ENCODE measurements at regions not wholly inside any gene's neighbourhood (a gene's known extent, or its start where the extent isn't known, plus 50 kb on each side); places are given as distances from the start of the nearest gene placed in this dataset.

DNA sequence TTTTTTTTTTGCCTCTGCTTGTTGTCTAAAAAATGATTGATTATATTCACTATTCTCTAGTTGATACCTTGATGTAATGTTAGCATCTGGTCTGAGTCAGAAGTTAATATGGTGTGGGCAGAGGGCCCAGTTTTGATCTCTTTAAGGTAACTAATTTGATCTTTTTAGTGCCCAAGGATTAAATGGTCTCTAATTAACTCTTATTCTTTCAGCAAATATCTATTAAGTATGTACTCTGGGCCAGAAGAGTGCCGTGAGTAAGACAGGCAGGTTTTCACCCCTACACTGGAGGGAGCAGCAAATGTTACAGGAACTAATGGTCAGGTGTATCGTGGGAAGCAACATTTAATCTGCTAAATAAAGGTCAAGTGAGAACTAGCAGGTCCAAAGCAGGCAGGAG, 144.6 kb upstream of the COL1A2 start (continued):
- TF ChIP-seq ESRRG (CRISPR knock-in tag; IDR thresholded peaks at IDR 0.05) (no peak), BACH2 (CRISPR knock-in tag; IDR thresholded peaks at IDR 0.05; ENCODE audit: borderline replicate concordance) (no peak), OSR1 (CRISPR knock-in tag; IDR thresholded peaks at IDR 0.05) (no peak), SNAI2 (CRISPR knock-in tag; IDR thresholded peaks at IDR 0.05) (peak; percentile 84; the same call in 1 of the 2 replicates)
- TF ChIP-seq, protein P1, sequence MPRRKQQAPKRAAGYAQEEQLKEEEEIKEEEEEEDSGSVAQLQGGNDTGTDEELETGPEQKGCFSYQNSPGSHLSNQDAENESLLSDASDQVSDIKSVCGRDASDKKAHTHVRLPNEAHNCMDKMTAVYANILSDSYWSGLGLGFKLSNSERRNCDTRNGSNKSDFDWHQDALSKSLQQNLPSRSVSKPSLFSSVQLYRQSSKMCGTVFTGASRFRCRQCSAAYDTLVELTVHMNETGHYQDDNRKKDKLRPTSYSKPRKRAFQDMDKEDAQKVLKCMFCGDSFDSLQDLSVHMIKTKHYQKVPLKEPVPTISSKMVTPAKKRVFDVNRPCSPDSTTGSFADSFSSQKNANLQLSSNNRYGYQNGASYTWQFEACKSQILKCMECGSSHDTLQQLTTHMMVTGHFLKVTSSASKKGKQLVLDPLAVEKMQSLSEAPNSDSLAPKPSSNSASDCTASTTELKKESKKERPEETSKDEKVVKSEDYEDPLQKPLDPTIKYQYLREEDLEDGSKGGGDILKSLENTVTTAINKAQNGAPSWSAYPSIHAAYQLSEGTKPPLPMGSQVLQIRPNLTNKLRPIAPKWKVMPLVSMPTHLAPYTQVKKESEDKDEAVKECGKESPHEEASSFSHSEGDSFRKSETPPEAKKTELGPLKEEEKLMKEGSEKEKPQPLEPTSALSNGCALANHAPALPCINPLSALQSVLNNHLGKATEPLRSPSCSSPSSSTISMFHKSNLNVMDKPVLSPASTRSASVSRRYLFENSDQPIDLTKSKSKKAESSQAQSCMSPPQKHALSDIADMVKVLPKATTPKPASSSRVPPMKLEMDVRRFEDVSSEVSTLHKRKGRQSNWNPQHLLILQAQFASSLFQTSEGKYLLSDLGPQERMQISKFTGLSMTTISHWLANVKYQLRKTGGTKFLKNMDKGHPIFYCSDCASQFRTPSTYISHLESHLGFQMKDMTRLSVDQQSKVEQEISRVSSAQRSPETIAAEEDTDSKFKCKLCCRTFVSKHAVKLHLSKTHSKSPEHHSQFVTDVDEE (CRISPR knock-in tag; IDR thresholded peaks at IDR 0.05), result peak; percentile 86

DNA sequence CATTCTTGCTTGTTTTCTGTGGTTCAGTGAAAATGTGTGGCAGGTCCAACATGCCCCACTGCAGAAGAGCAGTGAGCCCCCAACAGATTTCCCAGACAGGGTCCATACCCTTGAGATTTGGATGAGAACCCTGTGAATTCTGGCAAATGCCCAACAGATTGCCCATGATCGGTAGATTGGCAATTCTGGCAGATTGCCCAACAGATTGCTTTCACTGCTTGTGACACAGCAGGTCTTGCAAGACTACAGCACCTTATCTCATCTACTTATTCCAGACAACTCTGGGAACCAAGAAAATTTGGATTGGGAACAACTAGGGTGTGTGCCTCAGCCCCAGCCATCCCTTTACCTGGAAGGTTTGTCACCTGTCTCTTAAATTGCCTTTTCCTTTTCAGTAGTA, 143.7 kb upstream of the COL1A2 start:
- peak; percentile 12; the same call in 1 of the 3 replicates for ATAC-seq
- TF ChIP-seq, protein P2, sequence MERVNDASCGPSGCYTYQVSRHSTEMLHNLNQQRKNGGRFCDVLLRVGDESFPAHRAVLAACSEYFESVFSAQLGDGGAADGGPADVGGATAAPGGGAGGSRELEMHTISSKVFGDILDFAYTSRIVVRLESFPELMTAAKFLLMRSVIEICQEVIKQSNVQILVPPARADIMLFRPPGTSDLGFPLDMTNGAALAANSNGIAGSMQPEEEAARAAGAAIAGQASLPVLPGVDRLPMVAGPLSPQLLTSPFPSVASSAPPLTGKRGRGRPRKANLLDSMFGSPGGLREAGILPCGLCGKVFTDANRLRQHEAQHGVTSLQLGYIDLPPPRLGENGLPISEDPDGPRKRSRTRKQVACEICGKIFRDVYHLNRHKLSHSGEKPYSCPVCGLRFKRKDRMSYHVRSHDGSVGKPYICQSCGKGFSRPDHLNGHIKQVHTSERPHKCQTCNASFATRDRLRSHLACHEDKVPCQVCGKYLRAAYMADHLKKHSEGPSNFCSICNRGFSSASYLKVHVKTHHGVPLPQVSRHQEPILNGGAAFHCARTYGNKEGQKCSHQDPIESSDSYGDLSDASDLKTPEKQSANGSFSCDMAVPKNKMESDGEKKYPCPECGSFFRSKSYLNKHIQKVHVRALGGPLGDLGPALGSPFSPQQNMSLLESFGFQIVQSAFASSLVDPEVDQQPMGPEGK (CRISPR knock-in tag; IDR thresholded peaks at IDR 0.05; ENCODE audit: borderline replicate concordance), result no peak
- TF ChIP-seq GLIS3 (CRISPR knock-in tag; IDR thresholded peaks at IDR 0.05), result no peak

DNA sequence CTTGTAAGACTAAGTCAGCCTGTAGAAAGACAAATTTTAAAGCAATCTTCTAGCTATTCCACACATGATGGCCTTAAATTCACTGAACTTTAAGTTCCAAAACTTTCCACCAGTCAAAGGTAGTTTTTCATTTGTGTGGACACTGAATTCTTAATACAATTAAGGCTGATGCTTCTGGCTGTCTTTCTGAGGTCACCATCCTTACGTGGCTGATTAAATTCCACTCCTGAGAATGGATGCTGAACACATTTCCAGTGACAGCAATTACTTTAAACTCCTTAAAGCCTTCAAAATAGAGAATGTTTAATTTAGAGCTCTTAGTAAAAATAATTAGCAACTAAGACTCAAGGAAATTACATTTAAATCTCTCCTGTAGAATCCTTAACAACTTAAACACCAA, 142.6 kb upstream of the COL1A2 start:
- TF ChIP-seq TOX (CRISPR knock-in tag; IDR thresholded peaks at IDR 0.05; ENCODE audit: borderline replicate concordance) (no peak), ZC3H10 (CRISPR knock-in tag; IDR thresholded peaks at IDR 0.05) (peak; percentile 91), ARNTL (CRISPR knock-in tag; IDR thresholded peaks at IDR 0.05; ENCODE audit: borderline replicate concordance, low read depth) (no peak), PPARA (CRISPR knock-in tag; IDR thresholded peaks at IDR 0.05; ENCODE audit: borderline replicate concordance) (no peak), ESRRG (CRISPR knock-in tag; IDR thresholded peaks at IDR 0.05) (no peak), BACH2 (CRISPR knock-in tag; IDR thresholded peaks at IDR 0.05; ENCODE audit: borderline replicate concordance) (no peak), TCF4 (CRISPR knock-in tag; IDR thresholded peaks at IDR 0.05; ENCODE audit: borderline replicate concordance) (peak; percentile 38; the same call in 1 of the 2 replicates), SNAI2 (CRISPR knock-in tag; IDR thresholded peaks at IDR 0.05) (no peak), ISL1 (CRISPR knock-in tag; IDR thresholded peaks at IDR 0.05) (peak; percentile 69)
- TF ChIP-seq, protein P3, sequence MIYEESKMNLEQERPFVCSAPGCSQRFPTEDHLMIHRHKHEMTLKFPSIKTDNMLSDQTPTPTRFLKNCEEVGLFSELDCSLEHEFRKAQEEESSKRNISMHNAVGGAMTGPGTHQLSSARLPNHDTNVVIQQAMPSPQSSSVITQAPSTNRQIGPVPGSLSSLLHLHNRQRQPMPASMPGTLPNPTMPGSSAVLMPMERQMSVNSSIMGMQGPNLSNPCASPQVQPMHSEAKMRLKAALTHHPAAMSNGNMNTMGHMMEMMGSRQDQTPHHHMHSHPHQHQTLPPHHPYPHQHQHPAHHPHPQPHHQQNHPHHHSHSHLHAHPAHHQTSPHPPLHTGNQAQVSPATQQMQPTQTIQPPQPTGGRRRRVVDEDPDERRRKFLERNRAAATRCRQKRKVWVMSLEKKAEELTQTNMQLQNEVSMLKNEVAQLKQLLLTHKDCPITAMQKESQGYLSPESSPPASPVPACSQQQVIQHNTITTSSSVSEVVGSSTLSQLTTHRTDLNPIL (CRISPR knock-in tag; IDR thresholded peaks at IDR 0.05; ENCODE audit: low read depth), result peak; percentile 50; the same call in 1 of the 2 replicates
- TF ChIP-seq, protein P4, sequence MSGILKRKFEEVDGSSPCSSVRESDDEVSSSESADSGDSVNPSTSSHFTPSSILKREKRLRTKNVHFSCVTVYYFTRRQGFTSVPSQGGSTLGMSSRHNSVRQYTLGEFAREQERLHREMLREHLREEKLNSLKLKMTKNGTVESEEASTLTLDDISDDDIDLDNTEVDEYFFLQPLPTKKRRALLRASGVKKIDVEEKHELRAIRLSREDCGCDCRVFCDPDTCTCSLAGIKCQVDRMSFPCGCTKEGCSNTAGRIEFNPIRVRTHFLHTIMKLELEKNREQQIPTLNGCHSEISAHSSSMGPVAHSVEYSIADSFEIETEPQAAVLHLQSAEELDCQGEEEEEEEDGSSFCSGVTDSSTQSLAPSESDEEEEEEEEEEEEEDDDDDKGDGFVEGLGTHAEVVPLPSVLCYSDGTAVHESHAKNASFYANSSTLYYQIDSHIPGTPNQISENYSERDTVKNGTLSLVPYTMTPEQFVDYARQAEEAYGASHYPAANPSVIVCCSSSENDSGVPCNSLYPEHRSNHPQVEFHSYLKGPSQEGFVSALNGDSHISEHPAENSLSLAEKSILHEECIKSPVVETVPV (CRISPR knock-in tag; IDR thresholded peaks at IDR 0.05), result peak; percentile 64; the same call in 1 of the 2 replicates
- TF ChIP-seq, protein P1 (CRISPR knock-in tag; IDR thresholded peaks at IDR 0.05), result peak; percentile 50; the same call in 1 of the 2 replicates
- ATAC-seq, result no peak

DNA sequence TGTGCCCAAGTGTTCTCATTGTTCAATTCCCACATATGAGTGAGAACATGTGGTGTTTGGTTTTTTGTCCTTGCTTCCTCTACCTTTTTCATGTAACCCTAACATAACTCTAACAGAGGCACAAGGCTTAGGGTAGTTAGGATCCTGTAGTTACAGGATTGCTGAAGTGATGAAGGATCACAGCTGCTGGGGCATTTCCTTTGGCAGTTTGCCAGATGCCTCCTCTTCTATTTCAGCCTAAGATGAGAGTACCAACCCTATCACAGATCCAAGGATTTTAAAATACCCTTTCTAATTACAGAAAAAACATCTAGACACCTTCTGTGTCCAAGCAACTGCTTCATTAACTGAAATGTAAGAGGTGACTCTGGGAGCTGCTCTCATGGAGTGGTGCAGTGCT, 141.7 kb upstream of the COL1A2 start:
- no peak for TF ChIP-seq OSR1 (CRISPR knock-in tag; IDR thresholded peaks at IDR 0.05)
- TF ChIP-seq, protein P5, sequence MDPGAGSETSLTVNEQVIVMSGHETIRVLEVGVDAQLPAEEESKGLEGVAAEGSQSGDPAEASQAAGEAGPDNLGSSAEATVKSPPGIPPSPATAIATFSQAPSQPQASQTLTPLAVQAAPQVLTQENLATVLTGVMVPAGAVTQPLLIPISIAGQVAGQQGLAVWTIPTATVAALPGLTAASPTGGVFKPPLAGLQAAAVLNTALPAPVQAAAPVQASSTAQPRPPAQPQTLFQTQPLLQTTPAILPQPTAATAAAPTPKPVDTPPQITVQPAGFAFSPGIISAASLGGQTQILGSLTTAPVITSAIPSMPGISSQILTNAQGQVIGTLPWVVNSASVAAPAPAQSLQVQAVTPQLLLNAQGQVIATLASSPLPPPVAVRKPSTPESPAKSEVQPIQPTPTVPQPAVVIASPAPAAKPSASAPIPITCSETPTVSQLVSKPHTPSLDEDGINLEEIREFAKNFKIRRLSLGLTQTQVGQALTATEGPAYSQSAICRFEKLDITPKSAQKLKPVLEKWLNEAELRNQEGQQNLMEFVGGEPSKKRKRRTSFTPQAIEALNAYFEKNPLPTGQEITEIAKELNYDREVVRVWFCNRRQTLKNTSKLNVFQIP (CRISPR knock-in tag; IDR thresholded peaks at IDR 0.05; ENCODE audit: borderline replicate concordance, low read depth), result no peak
- no peak for TF ChIP-seq CSDC2 (CRISPR knock-in tag; IDR thresholded peaks at IDR 0.05)
- TF ChIP-seq ZFP3 (CRISPR knock-in tag; IDR thresholded peaks at IDR 0.05), result no peak
- TF ChIP-seq ISL1 (CRISPR knock-in tag; IDR thresholded peaks at IDR 0.05), result no peak
- TF ChIP-seq ZNF70 (CRISPR knock-in tag; IDR thresholded peaks at IDR 0.05), result no peak
- no peak for ATAC-seq

All from SK-N-SH treated with all-trans-retinoic acid at 6 μM for 48 hours (cell line).